Heart right ventricle (tissue), 16 donors: ENCODE measurements at regions not wholly inside any gene's neighbourhood (a gene's known extent, or its start where the extent isn't known, plus 50 kb on each side); places are given as distances from the start of the nearest gene placed in this dataset.

Source experiments
- ATAC-seq, 8 donors: fragments of 200-7000 bp; cut with Tn5 transposase; one replicate each; pipeline ENCODE4 v1.9.1; 2020; ENCODE audit warnings: mild to moderate bottlenecking in 8 of 8, moderate library complexity in 8 of 8, moderate number of reproducible peaks in 1 of 8
- DNase-seq, 2 donors: peaks; one replicate each; pipeline ENCODE4 v3.0.0-alpha.2; 2020
- H3K27ac ChIP-seq, 10 donors: fragments of 200-600 bp; sonication (generic) in 2 of 10; one replicate each; pipeline versions ENCODE4 v1.5.0 to v1.8.0; 2020 to 2022; ENCODE audit warnings: mild to moderate bottlenecking in 3 of 10
- H3K27me3 ChIP-seq, 7 donors: fragments of 200-600 bp; one replicate each; pipeline ENCODE4 v1.8.0; 2021 to 2022; ENCODE audit warnings: mild to moderate bottlenecking in 2 of 7
- H3K36me3 ChIP-seq, 9 donors: fragments of 200-600 bp; sonication (generic) in 1 of 9; one replicate each; pipeline versions ENCODE4 v1.5.0 to v1.8.0; 2020 to 2022; ENCODE audit warnings: mild to moderate bottlenecking in 2 of 9
- H3K4me1 ChIP-seq, 9 donors: fragments of 200-600 bp; sonication (generic) in 1 of 9; one replicate each; pipeline versions ENCODE4 v1.5.0 to v1.8.0; 2020 to 2022; ENCODE audit warnings: mild to moderate bottlenecking in 4 of 9
- H3K4me3 ChIP-seq, 10 donors: fragments of 200-600 bp; sonication (generic) in 2 of 10; one replicate each; pipeline versions ENCODE4 v1.5.0 to v1.8.0; 2020 to 2022; ENCODE audit warnings: mild to moderate bottlenecking in 7 of 10, moderate library complexity in 2 of 10
- H3K9me3 ChIP-seq, 11 donors: fragments of 200-600 bp in 10 of 11; sonication (generic) in 2 of 11; one replicate each; pipeline versions ENCODE4 v1.5.0 to v1.8.0; 2013 to 2022; ENCODE audit warnings: mild to moderate bottlenecking in 2 of 11, control low read depth in 1 of 11, moderate library complexity in 1 of 11
- CTCF ChIP-seq, 9 donors: fragments of 200-600 bp; sonication (generic) in 2 of 9; IDR thresholded peaks; one replicate each; pipeline versions ENCODE4 v1.5.0 to v1.8.0; 2021 to 2022; ENCODE audit warnings: antibody characterized with exemption in 9 of 9, mild to moderate bottlenecking in 5 of 9, moderate library complexity in 1 of 9
- WGBS, 2 donors: extraction: QIAGEN DNeasy Blood & Tissue Kit; methylation state at CpG; one replicate each; pipeline ENCODE4 v1.1.7; 2013; ENCODE audit warnings: inconsistent platforms in 1 of 2; 5-methylcytosine and 5-hydroxymethylcytosine counted together
- intact Hi-C, 10 donors: fragments of 100-400 bp; cut with DNase I; formaldehyde crosslinking; loops; one replicate each; pipeline versions ENCODE4 v1.11.1 to v1.14.2; 2022
- donor health status: Arrhythmogenic right ventricular cardiomyopathy.
- donor health status: ischemic (EF 13 %, LVEDD 7.1; RV severe dilation, severe dysfunction).
- donor health status: healthy with polysubstance abuse.
- donor health status: DM: no; HTN: yes; CAD: no.
- donor health status: DM: no; HTN: no; CAD: no.
- donor health status: ischemic (EF 25% LVEDD 6.9; RV normal size, moderate dysfunction).
- donor health status: ischemic (EF 25% LVEDD 5.7; RV mildly dilated, moderate dysfunction).
- donor health status: healthy.
- donor health status: DM: yes; HTN: yes; CAD: no.
- donor health status: Ischemic cardiomyopathy.
- donor health status: ischemic (EF 35%, LVEDD 5.7; RV mildly dilated, moderate dysfunction).
- donor health status: nonischemic (EF 11% LVEDD 7.7; RV severe dilation, severe dysfunction).
- donor health status: DM: yes; HTN: yes; CAD: no.
- donor health status: PGD.
- donor health status: ischemic (EF 29% LVEDD 5.4; RV normal size, mild dysfunction).
- donor health status: nonischemic (EF 23%, LVEDD 6.1; RV moderate dilation, normal function).

GRCh38 chr4:123229286-123229685, 167.3 kb upstream of the SPRY1 start:
- Histone ChIP-seq H3K36me3 (no peaks in the 10 kb centered on the region), H3K9me3 (peaks cover 0 to 10% (median 0%) of the 10 kb centered on the region in 11 donors), H3K4me1 (peaks cover 0 to 21% (median 0%) of the 10 kb centered on the region in 9 donors), H3K27ac (no peak overlapping the region), H3K4me3 (no peak overlapping the region), H3K27me3 (no peaks in the 10 kb centered on the region)
- ATAC-seq (no peak), DNase-seq (no peak)
- WGBS, 2 donors, result 84 to 87% methylated on average over 1 of the region's 1 CpG
- no peak for TF ChIP-seq CTCF (IDR thresholded peaks at IDR 0.05)
- intact Hi-C loops, result no loop called here

- intact Hi-C loops, result no loop called here
- Histone ChIP-seq H3K9me3 (peaks cover 0 to 6% (median 0%) of the 10 kb centered on the region in 11 donors), H3K27me3 (no peaks in the 10 kb centered on the region), H3K36me3 (no peaks in the 10 kb centered on the region), H3K4me1 (peaks cover 0 to 22% (median 0%) of the 10 kb centered on the region in 9 donors), H3K4me3 (no peak overlapping the region), H3K27ac (no peak overlapping the region)
- no peak for TF ChIP-seq CTCF (IDR thresholded peaks at IDR 0.05)
- DNase-seq (no peak), ATAC-seq (no peak)
- WGBS, 2 donors, result 82 to 87% methylated on average over 2 of the region's 2 CpGs
These were observed 166.5 kb upstream of the SPRY1 start for GRCh38 chr4:123230061-123230460.

GRCh38 chr4:123232439-123232838, 164.2 kb upstream of the SPRY1 start:
- H3K36me3 ChIP-seq, result no peaks in the 10 kb centered on the region
- H3K9me3 ChIP-seq, result no peaks in the 10 kb centered on the region
- peaks cover 0 to 28% (median 5%) of the 10 kb centered on the region in 9 donors for H3K4me1 ChIP-seq
- intact Hi-C loops, result no loop called here
- 51 to 84% methylated on average over 3 of the region's 3 CpGs for WGBS, 2 donors
- H3K4me3 ChIP-seq, result no peak overlapping the region
- H3K27ac ChIP-seq, result no peak overlapping the region
- DNase-seq (no peak), ATAC-seq (no peak)
- TF ChIP-seq CTCF (IDR thresholded peaks at IDR 0.05), result no peak
- H3K27me3 ChIP-seq, result no peaks in the 10 kb centered on the region

GRCh38 chr4:123233136-123233768, 163.3 kb upstream of the SPRY1 start:
- no peak for DNase-seq
- H3K4me3 ChIP-seq, result no peak overlapping the region
- WGBS, 2 donors, result 69 to 75% methylated on average over 4 of the region's 4 CpGs
- H3K36me3 ChIP-seq, result no peaks in the 10 kb centered on the region
- H3K9me3 ChIP-seq, result no peaks in the 10 kb centered on the region
- intact Hi-C loops, result no loop called here
- ATAC-seq, result peak in 1 of 8 donors; percentile 16
- no peak for TF ChIP-seq CTCF (IDR thresholded peaks at IDR 0.05)
- H3K27ac ChIP-seq, result peak overlapping the region in 1 of 10 donors; percentile 19
- no peaks in the 10 kb centered on the region for H3K27me3 ChIP-seq
- peaks cover 0 to 28% (median 5%) of the 10 kb centered on the region in 9 donors for H3K4me1 ChIP-seq
